Spleen (tissue), 7 donors: ENCODE measurements at regions not wholly inside any gene's neighbourhood (a gene's known extent, or its start where the extent isn't known, plus 50 kb on each side); places are given as distances from the start of the nearest gene placed in this dataset.

Experiments
- POLR2AphosphoS5 ChIP-seq, 3 donors: sonication (generic); formaldehyde crosslinking; IDR thresholded peaks; one replicate each; pipeline ENCODE4 v1.5.1; 2017; ENCODE audit warnings: antibody characterized with exemption in 3 of 3
- TF ChIP-seq, protein P1 (sequence below), 11 experiments: fragments of 200-600 bp in 7 of 11; fragments of 450-650 bp in 4 of 11; sonication (generic) in 4 of 11; IDR thresholded peaks in 8 of 11; conservative IDR thresholded peaks in 3 of 11; 1 replicate in 7 of 11; 2 replicates in 4 of 11; pipeline versions ENCODE4 v1.4.0 to v1.8.0; 2016 to 2021; ENCODE audit warnings: antibody characterized with exemption in 11 of 11, inconsistent platforms in 4 of 11, mild to moderate bottlenecking in 1 of 11
- donor health status: DM: no; HTN: no; CAD: no; lungs with moderate emphysema.
- donor health status: DM: no; HTN: no; CAD: no.
- donor health status: DM: no; HTN: no; CAD: no.

DNA sequence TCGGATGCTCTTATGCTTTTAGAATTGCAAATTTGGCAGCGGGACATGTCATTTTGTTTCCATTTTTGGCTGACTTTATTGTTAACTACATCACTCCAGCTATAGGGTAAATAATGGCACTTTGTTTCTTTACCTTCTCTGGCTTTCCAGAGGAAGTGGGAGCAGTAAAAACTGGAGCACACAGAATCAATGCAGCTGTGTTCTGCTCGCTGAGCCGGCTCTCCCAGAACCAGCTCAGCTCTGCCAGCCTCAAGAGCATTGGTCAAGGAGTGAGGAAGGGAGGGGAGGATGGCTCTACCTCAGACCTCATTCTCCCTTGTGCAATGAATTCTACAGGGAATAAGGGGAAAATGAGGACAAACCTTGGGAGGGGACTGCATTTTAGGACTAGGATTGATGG is 50.5 kb upstream of the SPATA13 start:
- TF ChIP-seq, protein P1, sequence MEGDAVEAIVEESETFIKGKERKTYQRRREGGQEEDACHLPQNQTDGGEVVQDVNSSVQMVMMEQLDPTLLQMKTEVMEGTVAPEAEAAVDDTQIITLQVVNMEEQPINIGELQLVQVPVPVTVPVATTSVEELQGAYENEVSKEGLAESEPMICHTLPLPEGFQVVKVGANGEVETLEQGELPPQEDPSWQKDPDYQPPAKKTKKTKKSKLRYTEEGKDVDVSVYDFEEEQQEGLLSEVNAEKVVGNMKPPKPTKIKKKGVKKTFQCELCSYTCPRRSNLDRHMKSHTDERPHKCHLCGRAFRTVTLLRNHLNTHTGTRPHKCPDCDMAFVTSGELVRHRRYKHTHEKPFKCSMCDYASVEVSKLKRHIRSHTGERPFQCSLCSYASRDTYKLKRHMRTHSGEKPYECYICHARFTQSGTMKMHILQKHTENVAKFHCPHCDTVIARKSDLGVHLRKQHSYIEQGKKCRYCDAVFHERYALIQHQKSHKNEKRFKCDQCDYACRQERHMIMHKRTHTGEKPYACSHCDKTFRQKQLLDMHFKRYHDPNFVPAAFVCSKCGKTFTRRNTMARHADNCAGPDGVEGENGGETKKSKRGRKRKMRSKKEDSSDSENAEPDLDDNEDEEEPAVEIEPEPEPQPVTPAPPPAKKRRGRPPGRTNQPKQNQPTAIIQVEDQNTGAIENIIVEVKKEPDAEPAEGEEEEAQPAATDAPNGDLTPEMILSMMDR (IDR thresholded peaks at IDR 0.05 in 8 of 11, conservative IDR thresholded peaks at IDR 0.05 in 3 of 11) = no peak
- no peak for TF ChIP-seq POLR2AphosphoS5 (IDR thresholded peaks at IDR 0.05)
